Ishikawa (cell line): ENCODE measurements at regions not wholly inside any gene's neighbourhood (a gene's known extent, or its start where the extent isn't known, plus 50 kb on each side); places are given as distances from the start of the nearest gene placed in this dataset.

Source experiments
- CEBPB ChIP-seq: IDR thresholded peaks from 2 replicates; pipeline ENCODE4 v1.6.1; 2012
- CREB1 ChIP-seq: IDR thresholded peaks from 2 replicates; pipeline ENCODE4 v1.6.1; 2012; ENCODE audit warnings: low read depth
- EP300 ChIP-seq: IDR thresholded peaks from 2 replicates; pipeline ENCODE4 v1.6.1; 2012; ENCODE audit warnings: borderline replicate concordance
- FOXM1 ChIP-seq: IDR thresholded peaks from 2 replicates; pipeline ENCODE4 v1.6.1; 2012; ENCODE audit warnings: low read depth, borderline replicate concordance
- RAD21 ChIP-seq: IDR thresholded peaks from 2 replicates; pipeline ENCODE4 v1.6.1; 2012; ENCODE audit warnings: low read depth
- TAF1 ChIP-seq: IDR thresholded peaks from 2 replicates; pipeline ENCODE4 v1.6.1; 2012; ENCODE audit warnings: low read depth, mild to moderate bottlenecking
- TCF12 ChIP-seq: IDR thresholded peaks from 2 replicates; pipeline ENCODE4 v1.6.1; 2012; ENCODE audit warnings: low read depth
- TEAD4 ChIP-seq: IDR thresholded peaks from 2 replicates; pipeline ENCODE4 v1.6.1; 2012
- USF1 ChIP-seq: IDR thresholded peaks from 2 replicates; pipeline ENCODE4 v1.6.1; 2012
- YY1 ChIP-seq: IDR thresholded peaks from 2 replicates; pipeline ENCODE4 v1.6.1; 2012; ENCODE audit warnings: low read depth
- ZBTB7A ChIP-seq: IDR thresholded peaks from 2 replicates; pipeline ENCODE4 v1.6.1; 2012; ENCODE audit warnings: low read depth
- TF ChIP-seq, protein P1 (sequence below): IDR thresholded peaks from 2 replicates; pipeline ENCODE4 v1.6.1; 2012; ENCODE audit warnings: low read depth, mild to moderate bottlenecking
- TF ChIP-seq, protein P2 (sequence below): IDR thresholded peaks from 2 replicates; pipeline ENCODE4 v1.6.1; 2012

GRCh38 chr2:76469066-76469465 is 758.4 kb upstream of the GCFC2 start:
- no peak for TF ChIP-seq TEAD4
- TF ChIP-seq EP300: no peak
- TF ChIP-seq RAD21: no peak
- no peak for TF ChIP-seq CREB1
- TF ChIP-seq TAF1: no peak
- TF ChIP-seq YY1: no peak
- no peak for TF ChIP-seq ZBTB7A
- TF ChIP-seq TCF12: no peak
- TF ChIP-seq, protein P1, sequence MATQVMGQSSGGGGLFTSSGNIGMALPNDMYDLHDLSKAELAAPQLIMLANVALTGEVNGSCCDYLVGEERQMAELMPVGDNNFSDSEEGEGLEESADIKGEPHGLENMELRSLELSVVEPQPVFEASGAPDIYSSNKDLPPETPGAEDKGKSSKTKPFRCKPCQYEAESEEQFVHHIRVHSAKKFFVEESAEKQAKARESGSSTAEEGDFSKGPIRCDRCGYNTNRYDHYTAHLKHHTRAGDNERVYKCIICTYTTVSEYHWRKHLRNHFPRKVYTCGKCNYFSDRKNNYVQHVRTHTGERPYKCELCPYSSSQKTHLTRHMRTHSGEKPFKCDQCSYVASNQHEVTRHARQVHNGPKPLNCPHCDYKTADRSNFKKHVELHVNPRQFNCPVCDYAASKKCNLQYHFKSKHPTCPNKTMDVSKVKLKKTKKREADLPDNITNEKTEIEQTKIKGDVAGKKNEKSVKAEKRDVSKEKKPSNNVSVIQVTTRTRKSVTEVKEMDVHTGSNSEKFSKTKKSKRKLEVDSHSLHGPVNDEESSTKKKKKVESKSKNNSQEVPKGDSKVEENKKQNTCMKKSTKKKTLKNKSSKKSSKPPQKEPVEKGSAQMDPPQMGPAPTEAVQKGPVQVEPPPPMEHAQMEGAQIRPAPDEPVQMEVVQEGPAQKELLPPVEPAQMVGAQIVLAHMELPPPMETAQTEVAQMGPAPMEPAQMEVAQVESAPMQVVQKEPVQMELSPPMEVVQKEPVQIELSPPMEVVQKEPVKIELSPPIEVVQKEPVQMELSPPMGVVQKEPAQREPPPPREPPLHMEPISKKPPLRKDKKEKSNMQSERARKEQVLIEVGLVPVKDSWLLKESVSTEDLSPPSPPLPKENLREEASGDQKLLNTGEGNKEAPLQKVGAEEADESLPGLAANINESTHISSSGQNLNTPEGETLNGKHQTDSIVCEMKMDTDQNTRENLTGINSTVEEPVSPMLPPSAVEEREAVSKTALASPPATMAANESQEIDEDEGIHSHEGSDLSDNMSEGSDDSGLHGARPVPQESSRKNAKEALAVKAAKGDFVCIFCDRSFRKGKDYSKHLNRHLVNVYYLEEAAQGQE: no peak
- TF ChIP-seq FOXM1: no peak
- TF ChIP-seq USF1: no peak
- TF ChIP-seq, protein P2, sequence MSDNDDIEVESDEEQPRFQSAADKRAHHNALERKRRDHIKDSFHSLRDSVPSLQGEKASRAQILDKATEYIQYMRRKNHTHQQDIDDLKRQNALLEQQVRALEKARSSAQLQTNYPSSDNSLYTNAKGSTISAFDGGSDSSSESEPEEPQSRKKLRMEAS: no peak
- TF ChIP-seq CEBPB: no peak
